LNCaP clone FGC (cell line): ENCODE measurements at regions not wholly inside any gene's neighbourhood (a gene's known extent, or its start where the extent isn't known, plus 50 kb on each side); places are given as distances from the start of the nearest gene placed in this dataset.
"Not testable (repeated sequence)": the region's sequence is repeated elsewhere in the genome, so short reads cannot be mapped to it uniquely, and the experiment has no call there.

Experiments
- DNase-seq: peaks from one replicate; pipeline ENCODE4 v3.0.0-alpha.2; 2011; ENCODE audit warnings: low read depth
- H3K4me3 ChIP-seq: 2 replicates; pipeline ENCODE4 v1.5.1; 2011; ENCODE audit warnings: mild to moderate bottlenecking, low read depth, low read length, control low read depth
- TF ChIP-seq, protein P1 (sequence below): IDR thresholded peaks from 2 replicates; pipeline ENCODE4 v1.5.1; 2012; ENCODE audit warnings: mild to moderate bottlenecking; ENCODE audit not compliant: control insufficient read depth, insufficient read depth; ENCODE audit errors: extremely low read depth

DNA sequence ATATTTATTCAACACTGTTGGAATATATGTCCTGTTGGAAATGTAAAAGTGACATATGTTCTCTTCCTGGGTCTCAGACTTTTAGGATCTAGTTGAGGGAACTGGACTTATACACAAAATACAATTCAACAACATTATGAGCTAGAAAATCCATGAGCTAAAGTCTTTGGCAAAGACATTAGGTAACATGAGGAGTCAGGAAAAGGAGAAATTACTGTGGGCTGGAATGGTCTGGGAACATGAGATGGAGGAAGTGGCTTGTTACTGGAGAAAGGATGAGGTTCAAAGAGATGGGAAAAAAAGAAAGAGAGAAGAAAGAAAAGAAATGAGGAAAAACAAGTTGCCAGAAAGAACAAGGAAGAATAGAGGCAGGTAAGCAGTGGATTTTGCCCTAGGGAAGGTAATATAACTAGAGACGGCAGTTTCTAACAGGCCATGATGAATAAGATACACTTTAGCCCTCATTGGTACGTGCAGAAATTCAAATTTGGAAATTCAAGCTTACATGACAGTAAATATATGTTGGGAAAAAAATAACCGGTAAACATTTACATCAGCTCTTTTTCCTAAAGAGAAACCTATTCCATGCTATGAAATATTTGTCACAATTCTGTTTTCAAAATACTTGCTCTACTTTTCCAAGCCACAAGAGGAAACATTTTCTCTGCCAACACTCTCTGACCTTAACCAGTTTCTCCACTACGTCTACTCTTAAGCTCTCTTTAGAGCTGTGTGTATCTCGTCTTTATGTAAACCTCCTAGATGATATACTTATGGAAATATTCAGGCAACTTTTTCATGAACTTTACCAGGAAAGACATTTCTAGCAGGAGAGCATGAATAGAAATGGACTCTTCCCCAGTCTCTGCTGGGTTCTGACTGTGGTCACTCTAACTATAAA, 268.8 kb upstream of the BTG1 start:
- no peak for DNase-seq
- TF ChIP-seq, protein P1, sequence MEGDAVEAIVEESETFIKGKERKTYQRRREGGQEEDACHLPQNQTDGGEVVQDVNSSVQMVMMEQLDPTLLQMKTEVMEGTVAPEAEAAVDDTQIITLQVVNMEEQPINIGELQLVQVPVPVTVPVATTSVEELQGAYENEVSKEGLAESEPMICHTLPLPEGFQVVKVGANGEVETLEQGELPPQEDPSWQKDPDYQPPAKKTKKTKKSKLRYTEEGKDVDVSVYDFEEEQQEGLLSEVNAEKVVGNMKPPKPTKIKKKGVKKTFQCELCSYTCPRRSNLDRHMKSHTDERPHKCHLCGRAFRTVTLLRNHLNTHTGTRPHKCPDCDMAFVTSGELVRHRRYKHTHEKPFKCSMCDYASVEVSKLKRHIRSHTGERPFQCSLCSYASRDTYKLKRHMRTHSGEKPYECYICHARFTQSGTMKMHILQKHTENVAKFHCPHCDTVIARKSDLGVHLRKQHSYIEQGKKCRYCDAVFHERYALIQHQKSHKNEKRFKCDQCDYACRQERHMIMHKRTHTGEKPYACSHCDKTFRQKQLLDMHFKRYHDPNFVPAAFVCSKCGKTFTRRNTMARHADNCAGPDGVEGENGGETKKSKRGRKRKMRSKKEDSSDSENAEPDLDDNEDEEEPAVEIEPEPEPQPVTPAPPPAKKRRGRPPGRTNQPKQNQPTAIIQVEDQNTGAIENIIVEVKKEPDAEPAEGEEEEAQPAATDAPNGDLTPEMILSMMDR, result no peak
- H3K4me3 ChIP-seq, result no peak overlapping the region

DNA sequence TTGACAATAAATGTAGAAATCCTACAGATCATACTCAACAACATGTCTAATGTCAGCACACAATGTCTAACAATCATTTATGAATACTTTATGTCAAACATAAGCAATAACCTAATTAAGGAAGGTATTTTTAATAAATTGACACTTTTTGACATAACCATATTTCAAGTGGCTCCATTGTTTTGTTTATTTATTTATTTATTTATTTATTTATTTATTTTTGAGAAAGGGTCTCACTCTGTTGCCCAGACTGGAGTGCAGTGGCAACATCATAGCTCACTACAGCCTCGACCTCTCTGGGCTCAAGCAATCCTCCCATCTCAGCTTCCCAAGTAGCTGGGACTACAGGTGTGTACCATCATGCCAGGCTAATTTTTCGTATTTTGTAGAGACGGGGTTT, 267.6 kb upstream of the BTG1 start:
- no peak for DNase-seq
- TF ChIP-seq, protein P1, result no peak
- no peak overlapping the region for H3K4me3 ChIP-seq

DNA sequence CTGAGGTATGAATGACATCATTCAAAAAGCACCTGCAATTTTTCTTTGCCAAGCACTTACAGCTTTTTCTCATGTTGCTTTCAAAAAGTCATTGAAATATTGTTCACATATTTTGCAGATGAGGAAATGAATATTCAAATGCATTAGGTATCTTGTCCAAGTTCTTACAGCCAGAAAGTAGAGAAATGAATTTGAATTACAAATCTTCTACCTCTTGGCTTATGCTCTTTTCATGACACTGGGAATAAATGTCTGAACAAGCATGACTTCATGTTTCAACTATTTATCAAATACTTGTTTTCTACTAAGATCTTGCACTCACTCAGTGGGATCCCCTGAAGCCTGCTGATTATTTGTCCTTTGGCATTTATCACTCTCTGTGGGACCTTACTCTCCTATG, 267.2 kb upstream of the BTG1 start:
- TF ChIP-seq, protein P1, result no peak
- DNase-seq, result no peak
- H3K4me3 ChIP-seq, result no peak overlapping the region

DNA sequence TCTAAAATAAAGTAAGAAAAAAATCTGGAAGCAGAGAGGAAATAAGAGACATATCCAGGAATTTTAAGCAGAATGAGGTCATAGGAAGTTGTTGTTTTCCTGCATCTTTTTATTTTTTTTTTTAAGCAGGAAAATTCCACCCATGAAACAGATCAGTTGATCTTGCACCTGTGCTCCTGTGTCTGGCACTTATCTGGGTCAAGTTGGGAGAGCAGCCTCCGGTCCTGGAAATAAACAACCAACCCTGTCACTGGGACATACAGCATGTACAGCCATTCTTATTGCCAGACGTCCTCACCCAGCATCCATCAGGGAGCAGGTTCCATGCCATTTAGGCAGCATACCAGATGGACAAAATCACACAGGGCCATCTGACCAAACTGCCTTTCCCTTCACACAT, 266.0 kb upstream of the BTG1 start:
- no peak for DNase-seq
- TF ChIP-seq, protein P1, result no peak
- H3K4me3 ChIP-seq, result no peak overlapping the region

DNA sequence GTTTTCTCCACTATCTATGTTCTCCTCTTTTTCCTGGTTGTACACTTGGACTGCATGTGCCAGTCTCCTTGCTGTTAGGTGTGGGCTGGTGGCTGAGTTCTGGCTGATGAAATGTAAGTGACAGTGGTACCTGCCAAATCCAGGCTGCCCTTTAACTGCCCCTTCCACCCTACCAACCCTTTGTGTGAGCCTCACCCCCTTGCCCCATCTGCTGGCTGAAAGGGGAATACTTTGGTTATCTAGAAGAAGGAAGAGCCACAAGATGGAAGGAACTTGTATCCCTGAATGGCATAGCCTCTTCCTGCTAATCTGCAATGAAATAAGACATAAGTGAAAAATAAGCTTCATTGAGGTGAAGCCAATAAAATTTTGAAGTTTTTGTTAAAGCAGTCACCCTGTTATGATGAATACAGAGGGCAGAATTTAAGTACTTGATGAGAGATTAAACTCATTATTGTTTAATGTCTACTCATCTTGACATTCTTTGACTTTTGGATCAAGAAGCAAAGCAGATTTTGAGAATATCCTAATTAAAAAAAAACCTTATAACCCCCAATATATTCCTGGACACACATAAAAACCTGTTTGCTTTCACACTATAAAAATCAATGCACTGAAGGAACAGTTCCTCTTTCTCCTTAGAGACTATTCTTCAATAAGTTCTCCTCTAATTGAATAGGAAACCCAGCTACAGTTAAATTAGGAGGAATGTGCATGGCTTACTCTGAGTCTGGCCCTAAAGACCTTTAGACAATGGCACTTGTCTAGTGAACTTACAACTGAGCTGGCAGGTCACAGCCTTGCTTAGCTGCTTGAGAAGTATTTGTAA, 262.6 kb upstream of the BTG1 start:
- TF ChIP-seq, protein P1, result peak; percentile 74
- peak; percentile 56 for DNase-seq
- no peak overlapping the region for H3K4me3 ChIP-seq

DNA sequence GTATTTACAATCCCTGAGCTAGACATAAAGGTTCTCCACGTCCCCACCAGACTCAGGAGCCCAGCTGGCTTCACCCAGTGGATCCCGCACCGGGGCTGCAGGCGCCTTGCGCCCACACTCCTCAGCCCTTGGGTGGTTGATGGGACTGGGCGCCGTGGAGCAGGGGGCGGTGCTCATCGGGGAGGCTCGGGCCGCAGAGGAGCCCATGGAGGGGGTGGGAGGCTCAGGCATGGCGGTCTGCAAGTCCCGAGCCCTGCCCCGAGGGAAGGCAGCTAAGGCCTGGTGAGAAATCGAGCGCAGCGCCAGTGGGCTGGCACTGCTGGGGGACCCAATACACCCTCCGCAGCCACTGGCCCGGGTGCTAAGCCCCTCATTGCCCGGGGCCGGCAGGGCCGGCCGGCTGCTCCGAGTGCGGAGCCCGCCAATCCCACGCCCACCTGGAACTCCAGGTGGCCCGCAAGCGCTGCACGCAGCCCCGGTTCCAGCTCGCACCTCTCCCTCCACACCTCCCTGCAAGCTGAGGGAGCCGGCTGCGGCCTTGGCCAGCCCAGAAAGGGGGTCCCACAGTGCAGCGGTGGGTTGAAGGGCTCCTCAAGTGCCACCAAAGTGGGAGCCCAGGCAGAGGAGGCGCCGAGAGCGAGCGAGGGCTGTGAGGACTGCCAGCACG, 260.9 kb upstream of the BTG1 start:
- DNase-seq, H3K4me3 ChIP-seq: not testable (repeated sequence)

DNA sequence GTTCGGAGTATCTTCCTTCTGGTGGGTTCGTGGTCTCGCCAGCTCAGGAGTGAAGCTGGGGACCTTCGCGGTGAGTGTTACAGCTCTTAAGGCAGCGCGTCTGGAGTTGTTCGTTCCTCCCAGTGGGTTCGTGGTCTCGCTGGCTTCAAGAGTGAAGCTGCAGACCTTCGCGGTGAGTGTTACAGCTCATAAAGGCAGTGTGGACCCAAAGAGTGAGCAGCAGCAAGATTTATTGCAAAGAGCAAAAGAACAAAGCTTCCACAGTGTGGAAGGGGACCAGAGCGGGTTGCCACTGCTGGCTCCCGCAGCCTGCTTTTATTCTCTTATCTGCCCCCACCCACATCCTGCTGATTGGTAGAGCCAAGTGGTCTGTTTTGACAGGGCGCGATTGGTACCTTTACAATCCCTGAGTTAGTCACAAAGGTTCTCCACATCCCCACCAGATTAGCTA, 260.2 kb upstream of the BTG1 start:
- H3K4me3 ChIP-seq, DNase-seq: not testable (repeated sequence)
